ENCODE measurements at regions not wholly inside any gene's neighbourhood (a gene's known extent, or its start where the extent isn't known, plus 50 kb on each side); places are given as distances from the start of the nearest gene placed in this dataset.

GRCh38 chr1:37159102-37159501 lies 124.8 kb upstream of the GRIK3 start:
- Histone ChIP-seq H2AFZ (ENCODE audit: low read depth, low read length, severe bottlenecking) (no peak overlapping the region), H3K9me2 (replicated peaks; ENCODE audit: insufficient read depth, low read length) (no peaks in the 10 kb centered on the region), H3K27ac (ENCODE audit: low read depth, low read length) (no peak overlapping the region), H4K20me1 (ENCODE audit: low read depth, low read length) (no peaks in the 10 kb centered on the region), H3K36me3 (ENCODE audit: low read length) (no peaks in the 10 kb centered on the region), H3K4me3 (ENCODE audit: insufficient read depth, low read length, poor library complexity, severe bottlenecking) (no peak overlapping the region), H3K27me3 (ENCODE audit: low read length) (no peaks in the 10 kb centered on the region), H3K4me2 (ENCODE audit: low read depth, low read length, poor library complexity, severe bottlenecking) (no peak overlapping the region), H3K9ac (ENCODE audit: low read length) (no peak overlapping the region), H3K79me2 (ENCODE audit: insufficient read depth, low read length) (no peaks in the 10 kb centered on the region), H3K9me3 (ENCODE audit: insufficient read depth, low read length) (peaks cover 4% of the 10 kb centered on the region; the same call in 1 of the 2 replicates), H3F3A (ENCODE audit: insufficient read depth) (no peaks in the 10 kb centered on the region)
- TF ChIP-seq CTCF (IDR thresholded peaks at IDR 0.05; ENCODE audit: insufficient read depth, low read length, poor library complexity, severe bottlenecking) (no peak), EZH2phosphoT487 (conservative IDR thresholded peaks at IDR 0.05; ENCODE audit: low read length) (no peak)

DNA sequence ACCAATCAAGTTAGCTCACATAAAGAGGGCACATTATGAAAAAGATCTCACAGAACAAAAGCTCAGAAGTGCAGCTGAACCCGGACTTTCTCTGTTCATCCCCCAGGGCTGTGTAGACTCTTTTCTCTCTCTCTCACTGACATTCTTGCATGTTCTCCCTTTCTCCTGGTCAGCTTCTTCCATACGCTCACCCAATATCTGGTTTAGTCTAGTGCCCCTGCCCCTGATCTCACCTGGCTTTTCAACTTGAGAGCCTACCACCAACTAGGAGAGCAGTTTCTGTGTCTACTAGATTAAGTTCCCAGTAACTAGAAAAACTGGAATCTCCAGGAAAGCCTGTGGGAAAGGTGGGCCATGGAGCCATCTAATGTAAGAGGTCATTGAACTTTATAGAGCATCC lies 126.9 kb upstream of the GRIK3 start:
- H3K9me2 ChIP-seq (replicated peaks; ENCODE audit: insufficient read depth, low read length), result no peaks in the 10 kb centered on the region
- H2AFZ ChIP-seq (ENCODE audit: low read depth, low read length, severe bottlenecking), result no peak overlapping the region
- H4K20me1 ChIP-seq (ENCODE audit: low read depth, low read length), result no peaks in the 10 kb centered on the region
- no peaks in the 10 kb centered on the region for H3K36me3 ChIP-seq (ENCODE audit: low read length)
- H3K4me3 ChIP-seq (ENCODE audit: insufficient read depth, low read length, poor library complexity, severe bottlenecking), result no peak overlapping the region
- TF ChIP-seq CTCF (IDR thresholded peaks at IDR 0.05; ENCODE audit: insufficient read depth, low read length, poor library complexity, severe bottlenecking) (no peak), EZH2phosphoT487 (conservative IDR thresholded peaks at IDR 0.05; ENCODE audit: low read length) (no peak)
- no peak overlapping the region for H3K27ac ChIP-seq (ENCODE audit: low read depth, low read length)
- no peak overlapping the region for H3K9ac ChIP-seq (ENCODE audit: low read length)
- no peaks in the 10 kb centered on the region for H3K79me2 ChIP-seq (ENCODE audit: insufficient read depth, low read length)
- H3F3A ChIP-seq (ENCODE audit: insufficient read depth), result no peaks in the 10 kb centered on the region
- no peak overlapping the region for H3K4me2 ChIP-seq (ENCODE audit: low read depth, low read length, poor library complexity, severe bottlenecking)
- H3K9me3 ChIP-seq (ENCODE audit: insufficient read depth, low read length), result peaks cover 4% of the 10 kb centered on the region; the same call in 1 of the 2 replicates
- no peaks in the 10 kb centered on the region for H3K27me3 ChIP-seq (ENCODE audit: low read length)

DNA sequence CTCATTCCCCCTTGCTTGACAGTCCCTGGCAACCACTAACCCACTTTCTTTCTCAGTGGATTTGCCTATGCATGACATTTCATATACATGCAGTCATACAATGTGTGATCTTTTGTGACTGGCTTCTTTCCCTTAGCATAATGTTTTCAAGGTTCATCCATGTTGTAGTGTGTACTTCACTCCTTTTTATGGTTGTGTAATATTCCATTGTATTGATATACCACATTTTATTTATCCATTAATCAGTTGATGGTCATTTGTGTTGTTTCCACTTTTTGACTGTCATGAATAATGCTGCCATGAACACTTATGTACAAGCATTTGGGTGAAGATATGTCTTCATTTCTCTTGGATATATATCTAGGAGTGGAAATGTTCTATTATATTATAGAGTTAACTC lies 127.7 kb upstream of the GRIK3 start:
- H3F3A ChIP-seq (ENCODE audit: insufficient read depth), result no peaks in the 10 kb centered on the region
- TF ChIP-seq EZH2phosphoT487 (conservative IDR thresholded peaks at IDR 0.05; ENCODE audit: low read length), result no peak
- TF ChIP-seq CTCF (IDR thresholded peaks at IDR 0.05; ENCODE audit: insufficient read depth, low read length, poor library complexity, severe bottlenecking), result no peak

More for the DNA sequence above, 127.7 kb upstream of the GRIK3 start:
- H3K36me3 ChIP-seq (ENCODE audit: low read length), result no peaks in the 10 kb centered on the region
- H2AFZ ChIP-seq (ENCODE audit: low read depth, low read length, severe bottlenecking), result no peak overlapping the region
- H3K4me2 ChIP-seq (ENCODE audit: low read depth, low read length, poor library complexity, severe bottlenecking), result no peak overlapping the region
- H3K4me3 ChIP-seq (ENCODE audit: insufficient read depth, low read length, poor library complexity, severe bottlenecking), result no peak overlapping the region
- H3K9me3 ChIP-seq (ENCODE audit: insufficient read depth, low read length), result peaks cover 4% of the 10 kb centered on the region; the same call in 1 of the 2 replicates
- H3K79me2 ChIP-seq (ENCODE audit: insufficient read depth, low read length), result no peaks in the 10 kb centered on the region
- H3K27me3 ChIP-seq (ENCODE audit: low read length), result no peaks in the 10 kb centered on the region
- no peaks in the 10 kb centered on the region for H3K9me2 ChIP-seq (replicated peaks; ENCODE audit: insufficient read depth, low read length)
- H3K27ac ChIP-seq (ENCODE audit: low read depth, low read length), result no peak overlapping the region
- H3K9ac ChIP-seq (ENCODE audit: low read length), result no peak overlapping the region
- no peaks in the 10 kb centered on the region for H4K20me1 ChIP-seq (ENCODE audit: low read depth, low read length)

Data from SU-DHL-6 (cell line).